Ovary (tissue), 7 donors: ENCODE measurements at regions not wholly inside any gene's neighbourhood (a gene's known extent, or its start where the extent isn't known, plus 50 kb on each side); places are given as distances from the start of the nearest gene placed in this dataset.
"Not testable (repeated sequence)": the region's sequence is repeated elsewhere in the genome, so short reads cannot be mapped to it uniquely, and the experiment has no call there.

Experiments
- DNase-seq, 5 donors: peaks; one replicate each; pipeline ENCODE4 v3.0.0-alpha.2; 2019 to 2020
- H3K27ac ChIP-seq, 2 donors: fragments of 200-600 bp; one replicate each; pipeline versions ENCODE4 v1.5.1 to v1.8.0; 2019 to 2022
- H3K27me3 ChIP-seq: fragments of 200-600 bp; one replicate; pipeline ENCODE4 v1.8.0; 2022
- H3K36me3 ChIP-seq: fragments of 200-600 bp; sonication (generic); one replicate; pipeline ENCODE4 v1.5.1; 2019
- H3K4me1 ChIP-seq: one replicate; pipeline ENCODE4 v1.8.1; 2013; ENCODE audit warnings: mild to moderate bottlenecking, moderate library complexity; ENCODE audit not compliant: insufficient read depth
- H3K4me3 ChIP-seq: fragments of 200-600 bp; sonication (generic); one replicate; pipeline ENCODE4 v1.5.1; 2017
- H3K9me3 ChIP-seq, 2 donors: fragments of 200-600 bp in 1 of 2; sonication (generic) in 1 of 2; one replicate each; pipeline versions ENCODE4 v1.5.1 to v1.8.1; 2013 to 2019; ENCODE audit warnings: mild to moderate bottlenecking in 1 of 2, moderate library complexity in 1 of 2
- EP300 ChIP-seq: sonication (generic); formaldehyde crosslinking; IDR thresholded peaks from one replicate; pipeline ENCODE4 v1.6.1; 2017; ENCODE audit warnings: antibody characterized with exemption
- POLR2A ChIP-seq: fragments of 450-650 bp; IDR thresholded peaks from one replicate; pipeline ENCODE4 v1.6.1; 2017; ENCODE audit warnings: antibody characterized with exemption, mild to moderate bottlenecking, moderate library complexity
- whole genome bisulfite sequencing, 3 donors: extraction: QIAGEN DNeasy Blood & Tissue Kit in 1 of 3; methylation state at CpG; one replicate each; pipeline versions ENCODE4 v1.1.5 to v1.1.7; 2013 to 2017; 5-methylcytosine and 5-hydroxymethylcytosine counted together
- intact Hi-C, 4 donors: fragments of 100-400 bp; cut with DNase I; formaldehyde crosslinking; loops; one replicate each; pipeline versions ENCODE4 v1.11.0 to v1.15.1; 2022 to 2023
- TF ChIP-seq, protein P1 (sequence below), 3 donors: fragments of 450-650 bp in 2 of 3; fragments of 200-600 bp in 1 of 3; IDR thresholded peaks; one replicate each; pipeline versions ENCODE4 v1.5.1 to v1.8.0; 2016 to 2022; ENCODE audit warnings: antibody characterized with exemption in 3 of 3, mild to moderate bottlenecking in 1 of 3
- donor health status: DM: no; HTN: no; CAD: no; lungs with moderate emphysema.
- donor health status: DM: no; HTN: no; CAD: no.
- donor health status: Bipolar disorder and iron deficiency.
- donor health status: DM: no; HTN: no; CAD: no.
- donor health status: DM: yes; HTN: yes; CAD: no.

DNA sequence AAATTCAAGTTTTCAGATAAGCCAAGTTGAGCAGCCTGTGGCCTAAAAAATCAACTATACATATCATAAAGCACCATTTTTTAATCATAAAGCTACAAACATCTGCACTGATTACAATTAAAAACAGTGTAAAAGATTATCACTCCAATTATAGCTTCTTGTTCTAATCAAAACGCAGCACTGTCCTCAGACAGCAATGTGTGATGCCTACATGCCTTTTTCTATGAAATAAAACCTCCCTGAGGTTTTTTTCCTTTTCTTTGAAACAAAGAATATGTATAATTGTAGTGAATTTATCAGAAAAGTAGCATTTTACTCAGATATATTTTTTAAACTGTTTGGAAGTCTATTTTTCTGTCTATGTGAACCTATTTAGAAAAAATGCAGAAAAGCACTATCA, 366.1 kb upstream of the CCNH start:
- TF ChIP-seq, protein P1, sequence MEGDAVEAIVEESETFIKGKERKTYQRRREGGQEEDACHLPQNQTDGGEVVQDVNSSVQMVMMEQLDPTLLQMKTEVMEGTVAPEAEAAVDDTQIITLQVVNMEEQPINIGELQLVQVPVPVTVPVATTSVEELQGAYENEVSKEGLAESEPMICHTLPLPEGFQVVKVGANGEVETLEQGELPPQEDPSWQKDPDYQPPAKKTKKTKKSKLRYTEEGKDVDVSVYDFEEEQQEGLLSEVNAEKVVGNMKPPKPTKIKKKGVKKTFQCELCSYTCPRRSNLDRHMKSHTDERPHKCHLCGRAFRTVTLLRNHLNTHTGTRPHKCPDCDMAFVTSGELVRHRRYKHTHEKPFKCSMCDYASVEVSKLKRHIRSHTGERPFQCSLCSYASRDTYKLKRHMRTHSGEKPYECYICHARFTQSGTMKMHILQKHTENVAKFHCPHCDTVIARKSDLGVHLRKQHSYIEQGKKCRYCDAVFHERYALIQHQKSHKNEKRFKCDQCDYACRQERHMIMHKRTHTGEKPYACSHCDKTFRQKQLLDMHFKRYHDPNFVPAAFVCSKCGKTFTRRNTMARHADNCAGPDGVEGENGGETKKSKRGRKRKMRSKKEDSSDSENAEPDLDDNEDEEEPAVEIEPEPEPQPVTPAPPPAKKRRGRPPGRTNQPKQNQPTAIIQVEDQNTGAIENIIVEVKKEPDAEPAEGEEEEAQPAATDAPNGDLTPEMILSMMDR (IDR thresholded peaks at IDR 0.05): no peak
- TF ChIP-seq POLR2A (no peak), EP300 (no peak)
- DNase-seq: no peak
- Histone ChIP-seq H3K4me1 (no peaks in the 10 kb centered on the region), H3K36me3 (no peaks in the 10 kb centered on the region), H3K27ac (no peak overlapping the region), H3K9me3 (no peaks in the 10 kb centered on the region), H3K4me3 (no peak overlapping the region), H3K27me3 (no peaks in the 10 kb centered on the region)
- 36 to 52% (median 52%) methylated on average over 1 of the region's 1 CpG for WGBS, 3 donors
- intact Hi-C loops: loop anchor here in 1 of 4 donors (5.0 kb wide), 1 partner anchor 903 kb away; no protein-coding TSS in a partner anchor

DNA sequence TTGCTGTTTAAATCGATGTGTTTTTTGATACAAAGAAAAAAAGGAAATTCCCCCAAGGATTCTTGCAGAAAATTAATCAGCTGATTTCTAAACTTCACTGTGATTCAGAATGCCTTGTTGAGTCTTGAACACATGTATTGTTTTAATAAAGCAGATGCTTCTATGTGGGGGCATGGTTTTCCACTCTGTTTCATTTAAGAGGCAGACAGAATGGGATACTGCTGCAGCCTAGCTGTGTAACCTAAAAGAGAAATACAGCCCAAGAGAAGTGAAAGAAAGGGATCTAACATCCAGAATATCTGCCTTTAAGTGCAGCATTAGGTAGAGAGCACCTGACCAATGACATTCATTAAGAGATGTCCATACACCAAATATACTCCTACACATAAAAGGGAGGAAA, 365.1 kb upstream of the CCNH start:
- intact Hi-C loops: loop anchor here in 1 of 4 donors (5.0 kb wide), 1 partner anchor 904 kb away; no protein-coding TSS in a partner anchor
- no peak for TF ChIP-seq EP300
- TF ChIP-seq, protein P1 (IDR thresholded peaks at IDR 0.05): no peak
- TF ChIP-seq POLR2A: no peak
- 58 to 64% (median 60%) methylated on average over 1 of the region's 1 CpG for WGBS, 3 donors
- no peak for DNase-seq
- no peak overlapping the region for H3K27ac ChIP-seq
- H3K4me3 ChIP-seq: no peak overlapping the region
- H3K9me3 ChIP-seq: no peaks in the 10 kb centered on the region
- H3K4me1 ChIP-seq: no peaks in the 10 kb centered on the region
- no peaks in the 10 kb centered on the region for H3K36me3 ChIP-seq
- H3K27me3 ChIP-seq: no peaks in the 10 kb centered on the region

DNA sequence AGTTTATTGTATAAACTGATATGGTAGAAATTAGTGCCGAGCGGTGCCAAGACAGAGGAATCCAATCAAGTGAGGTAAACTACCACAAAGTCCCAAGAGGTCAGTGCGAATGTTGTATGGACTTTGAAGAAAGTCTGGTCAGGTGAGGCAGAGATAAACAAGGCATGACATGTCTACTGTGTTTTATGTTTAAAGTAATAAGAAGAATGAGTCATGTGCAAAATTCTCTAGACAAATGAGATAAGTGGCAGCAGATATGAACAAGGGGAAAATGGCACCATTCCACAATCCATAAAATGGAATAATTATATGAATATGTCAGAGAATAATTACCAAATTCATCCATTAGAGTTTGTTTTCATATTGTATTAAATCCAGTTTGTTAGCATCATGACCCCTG, 364.1 kb upstream of the CCNH start:
- 87 to 94% (median 93%) methylated on average over 3 of the region's 3 CpGs for WGBS, 3 donors
- Histone ChIP-seq H3K27me3 (no peaks in the 10 kb centered on the region), H3K4me3 (no peak overlapping the region), H3K9me3 (no peaks in the 10 kb centered on the region), H3K4me1 (no peaks in the 10 kb centered on the region), H3K36me3 (no peaks in the 10 kb centered on the region), H3K27ac (no peak overlapping the region)
- TF ChIP-seq POLR2A (no peak), EP300 (no peak)
- TF ChIP-seq, protein P1 (IDR thresholded peaks at IDR 0.05): no peak
- DNase-seq: no peak
- intact Hi-C loops: loop anchor here in 1 of 4 donors (5.0 kb wide), 1 partner anchor 906 kb away; no protein-coding TSS in a partner anchor

DNA sequence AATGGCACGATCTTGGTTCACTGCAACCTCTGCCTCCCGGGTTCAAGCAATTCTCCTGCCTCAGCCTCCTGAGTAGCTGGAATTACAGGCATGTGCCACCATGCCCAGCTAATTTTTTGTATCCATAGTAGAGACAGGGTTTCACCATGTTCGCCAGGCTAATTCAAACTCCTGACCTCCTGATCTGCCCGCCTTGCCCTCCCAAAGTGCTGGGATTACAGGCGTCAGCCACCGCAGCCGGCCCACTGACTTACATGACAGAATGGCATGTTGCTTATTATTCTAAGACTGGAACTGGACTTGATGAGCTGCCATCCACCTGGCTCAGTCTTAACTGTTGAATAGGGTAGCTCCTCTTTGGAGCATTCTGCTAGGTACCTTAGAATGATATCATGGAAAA, 363.6 kb upstream of the CCNH start:
- not testable (repeated sequence) for DNase-seq, H3K27ac ChIP-seq, H3K27me3 ChIP-seq, H3K4me3 ChIP-seq, H3K4me1 ChIP-seq, H3K36me3 ChIP-seq, H3K9me3 ChIP-seq
- 90 to 96% (median 93%) methylated on average over 7 of the region's 7 CpGs for WGBS, 3 donors
- intact Hi-C loops: loop anchor here in 1 of 4 donors (5.0 kb wide), 1 partner anchor 906 kb away; no protein-coding TSS in a partner anchor

DNA sequence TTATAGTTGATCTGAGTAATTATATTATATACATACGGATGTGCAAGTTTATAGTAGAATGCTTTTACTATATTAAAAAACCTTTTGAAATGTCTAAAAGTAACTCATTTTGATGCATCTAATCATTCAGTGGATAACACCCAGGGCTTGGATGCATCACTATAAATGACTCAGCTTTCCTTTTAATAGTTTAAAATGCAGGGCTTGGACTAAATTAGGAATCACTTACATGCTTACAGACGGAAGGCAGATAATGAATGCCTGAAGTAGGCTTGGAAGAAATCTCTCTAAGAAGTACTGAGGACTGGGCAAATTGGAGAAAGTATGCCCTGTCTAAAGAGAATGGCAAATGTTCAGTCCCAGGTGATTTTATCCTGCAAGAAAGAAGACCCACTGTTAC, 362.5 kb upstream of the CCNH start:
- Histone ChIP-seq H3K27ac (no peak overlapping the region), H3K9me3 (no peaks in the 10 kb centered on the region), H3K36me3 (no peaks in the 10 kb centered on the region), H3K4me1 (no peaks in the 10 kb centered on the region), H3K4me3 (no peak overlapping the region), H3K27me3 (no peaks in the 10 kb centered on the region)
- WGBS, 3 donors: 52 to 53% (median 53%) methylated on average over 2 of the region's 2 CpGs
- TF ChIP-seq EP300 (no peak), POLR2A (no peak)
- TF ChIP-seq, protein P1 (IDR thresholded peaks at IDR 0.05): no peak
- intact Hi-C loops: loop anchor here in 1 of 4 donors (5.0 kb wide), 1 partner anchor 907 kb away; no protein-coding TSS in a partner anchor
- no peak for DNase-seq
